HG03558 (cell line): ENCODE measurements at regions not wholly inside any gene's neighbourhood (a gene's known extent, or its start where the extent isn't known, plus 50 kb on each side); places are given as distances from the start of the nearest gene placed in this dataset.

ENCODE experiments used
- ATAC-seq: cut with Tn5 transposase; IDR thresholded peaks from one replicate; pipeline ENCODE4 v1.9.1; 2021; ENCODE audit warnings: moderate number of reproducible peaks; ENCODE audit not compliant: unreplicated experiment; ENCODE audit errors: extremely low read depth

DNA sequence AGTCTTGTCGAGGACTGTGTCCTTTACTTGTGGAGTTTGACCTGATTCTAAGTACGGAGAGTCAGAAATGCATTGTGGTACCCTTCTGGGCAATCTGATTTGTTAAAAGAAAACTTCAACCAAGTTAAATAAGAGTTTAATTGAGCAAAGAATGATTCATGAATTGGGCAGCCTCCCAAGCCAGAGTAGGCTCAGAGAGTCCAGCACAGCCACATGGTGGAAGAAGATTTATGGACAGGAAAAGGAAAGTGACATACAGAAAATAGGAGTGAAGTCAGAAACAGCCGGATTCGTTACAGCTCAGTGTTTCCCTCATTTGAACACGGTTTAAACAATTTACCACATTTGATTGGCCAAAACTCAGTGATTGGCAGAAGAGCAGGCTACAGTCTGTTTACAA lies 329.2 kb downstream of the DHX35 start:
- no peak for ATAC-seq

- ATAC-seq = no peak
Observed at GRCh38 chr20:39290575-39290974, 328.4 kb downstream of the DHX35 start.

GRCh38 chr20:39289831-39290230 lies 327.7 kb downstream of the DHX35 start:
- ATAC-seq = no peak

GRCh38 chr20:39289316-39289715 lies 327.2 kb downstream of the DHX35 start:
- no peak for ATAC-seq

DNA sequence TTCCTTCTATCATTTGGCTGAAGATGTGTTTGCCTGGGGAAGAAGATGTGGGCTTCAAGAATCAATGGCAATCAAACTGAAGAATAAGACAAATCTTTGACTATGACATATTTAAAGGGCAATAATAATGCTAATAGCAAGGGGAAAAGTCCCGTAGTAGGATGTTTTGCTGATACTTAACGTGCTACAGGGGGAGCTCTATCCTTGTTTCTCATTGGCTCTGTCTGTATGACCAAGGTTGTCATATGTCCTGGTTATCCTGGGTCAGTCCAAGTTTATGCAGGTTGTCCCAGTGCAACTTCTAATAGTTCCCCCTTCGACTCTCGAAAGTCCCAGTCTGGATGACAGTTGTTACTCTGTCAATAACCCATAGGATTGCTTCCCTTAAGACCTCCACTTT lies 321.3 kb downstream of the DHX35 start:
- ATAC-seq = no peak

- no peak for ATAC-seq
Observed at GRCh38 chr20:39282619-39283092, 320.5 kb downstream of the DHX35 start.

GRCh38 chr20:39280875-39281274 lies 318.7 kb downstream of the DHX35 start:
- no peak for ATAC-seq

GRCh38 chr20:39278230-39278788 lies 316.2 kb downstream of the DHX35 start:
- no peak for ATAC-seq

- ATAC-seq = no peak
Observed at GRCh38 chr20:39277185-39277584, 315.0 kb downstream of the DHX35 start.

DNA sequence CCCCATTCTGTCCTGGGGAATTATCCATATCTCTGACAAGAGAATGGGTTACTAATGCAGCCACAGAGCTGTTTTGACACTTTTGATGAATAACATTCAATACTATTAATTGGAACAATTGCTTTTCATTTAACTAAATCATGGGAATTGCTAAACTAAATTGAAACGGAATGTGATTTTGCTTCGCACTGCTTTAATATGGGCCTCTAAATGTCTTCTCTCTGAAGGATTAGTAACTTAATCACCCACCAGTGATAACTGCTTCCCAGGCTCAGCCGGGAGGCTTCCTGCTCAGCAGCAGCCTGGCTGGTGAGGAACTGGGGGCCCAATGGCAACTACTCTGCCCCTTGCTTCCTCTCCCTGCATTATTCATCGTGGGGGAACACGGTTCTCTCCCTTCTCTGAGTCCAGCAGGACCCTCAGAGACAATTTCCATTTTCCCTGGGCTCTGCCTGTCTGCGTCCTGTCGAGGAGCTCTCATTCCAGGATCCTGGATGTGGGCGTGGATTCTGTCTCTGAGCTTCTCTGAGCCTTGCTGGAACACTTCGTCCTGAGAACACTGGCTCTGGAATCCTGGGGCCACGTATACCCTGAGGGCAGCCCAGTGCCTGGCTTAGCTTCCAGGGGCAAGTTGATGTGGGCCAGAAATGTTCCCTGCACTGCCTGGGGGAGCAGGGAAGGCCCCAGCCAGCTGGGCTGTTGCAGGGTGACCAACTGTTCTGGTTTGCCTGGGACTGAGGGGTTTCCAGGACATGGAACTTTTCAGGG lies 308.9 kb downstream of the DHX35 start:
- ATAC-seq = no peak

- no peak for ATAC-seq
Observed at GRCh38 chr20:39269493-39270217, 307.5 kb downstream of the DHX35 start.

DNA sequence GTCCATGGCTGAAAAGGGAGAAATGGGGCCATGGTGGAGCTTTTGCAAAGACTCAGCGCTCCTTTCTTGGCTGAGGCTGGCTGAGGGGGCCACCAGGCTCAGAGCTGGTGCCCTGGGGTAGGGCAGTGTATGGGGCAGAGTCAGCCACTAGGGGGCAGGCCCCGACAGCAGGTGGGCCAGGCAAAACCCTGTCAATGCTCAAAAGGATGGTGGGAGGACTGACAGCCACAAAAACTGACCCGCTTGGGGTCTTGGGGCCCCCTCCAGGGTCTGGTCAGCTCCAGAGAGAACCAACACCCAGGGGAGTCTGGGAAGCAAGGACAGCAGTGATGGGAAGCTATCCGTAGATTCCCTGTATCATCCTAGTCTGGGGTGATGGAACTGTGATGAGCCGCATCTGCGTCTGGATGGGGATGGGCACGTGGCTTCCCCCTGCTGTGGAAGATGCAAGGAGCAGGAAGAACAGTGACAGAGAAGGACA lies 306.9 kb downstream of the DHX35 start:
- ATAC-seq = no peak

DNA sequence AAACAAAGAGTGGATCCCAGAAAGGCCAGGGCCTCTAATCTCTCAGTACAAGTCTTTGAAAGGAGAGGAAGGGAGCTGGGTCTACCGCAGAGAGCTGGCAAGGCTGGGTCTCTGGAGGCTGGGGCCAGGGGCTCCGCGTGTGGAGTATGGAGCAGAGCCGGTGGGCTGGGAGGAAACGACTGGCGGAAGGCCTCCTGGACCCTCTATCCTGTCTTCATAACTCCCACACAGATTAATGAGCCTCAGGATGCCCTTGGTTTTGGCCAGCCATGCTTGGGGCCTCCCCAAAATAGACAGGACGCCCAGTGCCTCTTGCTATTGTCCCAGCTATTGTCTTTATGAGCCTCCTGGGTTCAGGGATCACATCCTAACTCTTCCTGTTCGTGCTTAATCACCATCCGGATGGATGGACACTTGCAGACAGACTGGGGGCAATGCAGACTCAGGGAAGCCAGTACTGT lies 306.4 kb downstream of the DHX35 start:
- no peak for ATAC-seq

- ATAC-seq = no peak
Observed at GRCh38 chr20:39266989-39267388, 304.8 kb downstream of the DHX35 start.

DNA sequence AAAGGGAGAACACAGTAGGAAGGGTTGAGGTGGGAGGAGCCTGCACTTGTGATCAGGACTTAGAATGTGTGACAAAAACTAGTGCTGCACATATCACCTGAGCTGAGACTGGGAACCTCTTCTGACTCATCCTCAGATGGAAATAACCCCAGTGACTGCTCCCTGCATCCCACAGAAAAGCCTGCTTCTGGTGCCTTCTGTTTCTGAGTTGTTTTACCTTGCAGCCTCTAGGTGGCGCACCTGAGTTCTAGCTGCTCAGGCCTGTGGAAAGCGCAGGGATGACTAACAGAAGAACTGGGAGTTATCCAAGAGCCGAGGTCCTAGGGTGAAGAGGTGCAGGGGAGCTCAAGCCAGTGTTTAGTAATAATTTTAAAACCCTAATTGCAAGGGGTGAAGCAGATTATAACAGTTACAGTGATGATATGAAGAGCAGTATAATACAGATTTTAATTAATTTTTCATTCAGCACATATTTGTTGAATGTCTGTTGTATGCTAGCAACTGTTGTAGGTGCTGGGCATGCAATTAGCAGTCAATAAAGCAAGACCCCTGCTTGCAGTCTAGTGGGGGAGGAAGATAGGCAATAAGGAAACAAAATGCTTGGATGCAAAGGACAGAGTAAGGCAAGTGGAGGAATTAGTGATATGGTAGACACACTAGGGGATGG lies 302.5 kb downstream of the DHX35 start:
- ATAC-seq = no peak

GRCh38 chr20:39263076-39263475 lies 300.9 kb downstream of the DHX35 start:
- no peak for ATAC-seq

DNA sequence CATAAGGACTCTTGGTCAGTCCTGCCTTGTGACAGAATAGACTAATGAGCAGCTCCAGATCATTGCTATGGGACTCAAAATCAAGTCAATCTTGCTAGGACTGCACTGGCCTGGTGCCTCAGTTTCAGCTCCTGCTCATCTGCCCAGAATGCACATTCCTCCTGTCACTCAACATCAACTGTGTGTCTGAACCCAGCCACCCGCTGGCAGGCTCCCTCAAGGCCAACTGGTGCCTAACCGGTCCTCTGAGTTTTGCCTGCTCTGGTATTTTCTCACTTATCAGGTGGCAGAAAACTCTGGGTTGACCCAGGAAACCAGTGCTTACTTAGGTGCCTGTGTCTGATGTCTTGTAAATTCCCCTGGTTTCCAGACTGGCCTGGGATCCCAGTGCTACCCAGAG lies 297.7 kb downstream of the DHX35 start:
- ATAC-seq = no peak

- no peak for ATAC-seq
Observed at GRCh38 chr20:39259010-39259803, 297.1 kb downstream of the DHX35 start.

DNA sequence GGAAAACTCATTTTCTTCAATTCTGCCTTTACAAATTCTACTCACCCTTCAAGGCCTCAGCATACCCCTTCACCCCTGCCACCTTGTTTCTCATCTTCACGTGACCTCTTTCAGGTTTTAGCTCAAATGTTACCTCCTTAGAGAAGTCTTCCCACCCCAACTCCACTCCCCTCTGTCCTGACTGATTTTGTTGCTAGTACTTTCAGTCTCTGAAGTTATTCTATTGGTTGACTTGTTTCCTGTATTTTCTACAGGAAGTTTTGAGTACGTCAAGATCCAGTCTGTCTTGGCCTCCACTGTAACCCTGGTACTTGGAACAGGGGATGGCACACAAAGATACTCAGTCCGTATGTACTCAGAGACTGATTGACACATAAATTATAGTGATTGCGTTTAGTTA lies 296.1 kb downstream of the DHX35 start:
- no peak for ATAC-seq
